Stimulated activated CD4-positive, alpha-beta T cell treated with anti-CD3 and anti-CD28 coated beads, Interleukin-1b, Interleukin-23, amount 100 ng/mL, for 48 hours (primary cell): ENCODE measurements at regions not wholly inside any gene's neighbourhood (a gene's known extent, or its start where the extent isn't known, plus 50 kb on each side); places are given as distances from the start of the nearest gene placed in this dataset.

Source experiments
- DNase-seq: peaks from one replicate; pipeline ENCODE4 v3.0.0-alpha.2; 2020

- no peak for DNase-seq
Measured at GRCh38 chr16:80355335-80355734, 185.5 kb upstream of the DYNLRB2 start.

GRCh38 chr16:80350061-80350460 is 190.7 kb upstream of the DYNLRB2 start:
- DNase-seq: no peak

GRCh38 chr16:80347900-80348299 is 192.9 kb upstream of the DYNLRB2 start:
- no peak for DNase-seq

GRCh38 chr16:80347002-80347401 is 193.8 kb upstream of the DYNLRB2 start:
- DNase-seq: no peak

DNA sequence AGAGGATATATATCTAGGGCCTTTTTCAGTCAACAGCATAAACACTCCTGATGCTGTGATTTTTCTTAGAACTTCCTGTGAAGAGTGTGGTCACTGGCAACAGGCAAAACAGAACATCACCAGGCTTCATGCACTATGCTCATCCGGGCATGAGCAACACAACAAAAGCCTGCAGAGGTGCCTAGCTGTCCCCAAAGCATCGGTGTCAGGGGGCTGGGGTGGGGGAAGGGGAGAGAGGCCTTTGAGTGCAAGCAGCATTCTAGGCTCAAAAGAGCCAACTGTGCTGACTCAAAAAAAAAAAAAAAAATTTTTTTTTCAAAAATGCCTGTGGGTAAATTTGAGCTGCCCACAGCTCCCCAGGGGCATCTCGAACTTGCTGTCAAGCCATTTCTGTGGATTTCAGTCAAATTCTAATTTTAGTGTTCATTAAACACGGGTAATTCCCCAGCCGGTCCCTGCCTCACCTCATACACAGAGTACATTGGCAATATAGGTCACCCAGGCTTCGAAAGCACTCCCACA is 194.6 kb upstream of the DYNLRB2 start:
- no peak for DNase-seq

- no peak for DNase-seq
Measured at GRCh38 chr16:80345701-80346100, 195.1 kb upstream of the DYNLRB2 start.

- no peak for DNase-seq
Measured at GRCh38 chr16:80344570-80344969, 196.2 kb upstream of the DYNLRB2 start.

- DNase-seq: no peak
Measured at GRCh38 chr16:80341263-80341662, 199.5 kb upstream of the DYNLRB2 start.

- no peak for DNase-seq
Measured at GRCh38 chr16:80337786-80338185, 203.0 kb upstream of the DYNLRB2 start.

DNA sequence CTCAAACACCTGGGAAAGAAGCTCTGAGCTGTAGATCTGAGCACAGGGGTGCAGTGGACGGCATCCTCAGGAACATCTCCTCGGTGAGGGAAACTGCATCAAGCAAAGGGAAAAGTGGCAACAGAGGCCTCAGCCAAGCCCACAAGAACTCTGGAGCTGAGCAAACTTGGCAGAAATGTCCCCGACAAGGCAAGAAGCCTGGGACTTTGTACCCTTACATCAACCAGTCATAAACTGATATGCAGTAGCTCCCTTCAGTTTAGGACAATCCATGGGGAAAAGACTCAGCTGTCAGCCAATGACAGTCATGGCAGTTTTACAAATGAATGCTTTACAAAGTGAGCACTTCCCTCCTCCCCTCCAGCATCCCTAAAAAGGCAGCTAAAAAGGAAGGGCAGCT is 210.0 kb upstream of the DYNLRB2 start:
- DNase-seq: no peak

GRCh38 chr16:80330150-80330549 is 210.6 kb upstream of the DYNLRB2 start:
- no peak for DNase-seq

- DNase-seq: no peak
Measured at GRCh38 chr16:80327740-80328139, 213.1 kb upstream of the DYNLRB2 start.

DNA sequence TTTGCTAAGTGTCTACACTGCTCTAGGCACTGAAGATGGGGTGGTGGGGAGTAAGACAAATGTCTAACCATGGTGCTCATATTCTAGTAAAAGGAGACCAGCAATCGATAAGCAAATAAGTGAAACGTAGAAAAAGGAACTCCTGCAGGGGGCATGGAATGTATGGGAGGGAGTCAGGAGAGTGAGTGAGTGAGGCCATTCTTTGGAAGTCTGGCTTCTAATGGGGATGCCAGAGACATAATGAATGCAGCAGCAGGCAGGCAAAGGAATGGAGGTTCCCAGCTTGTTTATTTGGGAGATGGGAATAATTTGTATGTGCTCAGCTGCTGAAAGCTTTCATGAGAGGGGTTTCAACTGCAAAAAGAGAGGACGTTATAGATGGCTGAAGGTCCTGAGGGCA is 216.4 kb upstream of the DYNLRB2 start:
- DNase-seq: no peak

DNA sequence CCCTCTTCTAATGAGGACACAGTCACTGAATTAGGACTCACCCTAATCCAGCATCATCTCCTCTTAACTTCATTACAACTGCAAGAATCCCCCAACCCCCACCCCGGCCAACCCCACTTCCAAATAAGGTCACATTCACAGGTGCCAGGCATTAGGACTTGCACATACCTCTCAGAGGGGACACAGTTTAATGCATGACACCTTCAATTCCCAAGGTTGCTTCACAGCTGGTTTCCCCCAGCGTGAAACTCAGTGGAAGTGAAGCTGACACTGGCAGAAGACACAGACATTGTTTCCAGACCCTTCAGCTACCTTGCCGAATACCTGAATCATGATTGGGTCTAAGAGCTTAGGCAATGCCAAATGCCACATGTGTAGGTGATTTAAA is 217.0 kb upstream of the DYNLRB2 start:
- DNase-seq: no peak

- no peak for DNase-seq
Measured at GRCh38 chr16:80323187-80323807, 217.5 kb upstream of the DYNLRB2 start.

GRCh38 chr16:80319181-80319580 is 221.6 kb upstream of the DYNLRB2 start:
- DNase-seq: no peak

DNA sequence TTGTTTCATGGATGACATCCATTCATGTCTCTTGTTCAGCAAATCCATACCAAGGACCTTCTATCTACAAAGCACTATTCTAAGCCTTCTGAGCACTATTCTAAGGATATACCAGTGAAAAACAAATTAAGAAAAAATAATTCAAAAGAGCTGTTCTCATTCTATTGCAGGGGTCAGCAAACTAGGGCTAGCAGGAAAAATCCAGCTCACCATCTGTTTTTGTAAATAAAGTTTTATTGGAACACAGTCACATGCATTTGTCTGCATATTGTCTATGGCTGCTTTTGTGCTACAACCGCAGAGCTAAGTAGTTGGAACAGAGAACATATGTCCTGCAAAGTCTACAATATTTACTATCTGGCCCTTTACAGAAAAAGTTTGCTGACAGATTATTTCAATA is 222.7 kb upstream of the DYNLRB2 start:
- no peak for DNase-seq

GRCh38 chr16:80317599-80318037 is 223.2 kb upstream of the DYNLRB2 start:
- no peak for DNase-seq

GRCh38 chr16:80317116-80317515 is 223.7 kb upstream of the DYNLRB2 start:
- no peak for DNase-seq

GRCh38 chr16:80314042-80314441 is 226.8 kb upstream of the DYNLRB2 start:
- DNase-seq: no peak

GRCh38 chr16:80309178-80309577 is 231.6 kb upstream of the DYNLRB2 start:
- no peak for DNase-seq

- no peak for DNase-seq
Measured at GRCh38 chr16:80305410-80305809, 235.4 kb upstream of the DYNLRB2 start.

- no peak for DNase-seq
Measured at GRCh38 chr16:80303691-80304090, 237.1 kb upstream of the DYNLRB2 start.

GRCh38 chr16:80300876-80301275 is 239.9 kb upstream of the DYNLRB2 start:
- DNase-seq: no peak

DNA sequence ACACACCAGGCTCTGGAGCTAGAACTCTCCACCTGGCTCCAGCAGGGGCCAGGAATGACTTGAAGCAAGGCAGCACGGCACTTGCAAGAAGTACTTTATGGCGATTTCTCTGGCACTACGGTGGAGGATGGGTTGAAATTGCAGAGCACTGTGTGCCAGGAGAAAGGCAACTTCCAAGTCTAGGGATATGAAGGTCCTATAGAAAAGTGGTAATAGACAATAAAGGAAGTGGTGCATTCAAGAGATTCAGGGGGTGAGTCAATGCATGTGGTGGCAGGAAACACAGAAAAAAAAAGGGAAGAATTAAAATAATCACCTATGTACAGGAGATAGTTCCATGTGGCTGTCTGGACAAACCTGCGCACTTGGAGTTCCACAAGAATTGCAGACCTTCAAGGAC is 240.3 kb upstream of the DYNLRB2 start:
- no peak for DNase-seq
